CD14-positive monocyte (primary cell): ENCODE measurements at regions not wholly inside any gene's neighbourhood (a gene's known extent, or its start where the extent isn't known, plus 50 kb on each side); places are given as distances from the start of the nearest gene placed in this dataset.

Experiments
- DNase-seq, 3 donors: peaks; one replicate each; pipeline ENCODE4 v3.0.0-alpha.2; 2011 to 2022
- H2AFZ ChIP-seq: 2 replicates; pipeline ENCODE4 v1.6.0; 2012; ENCODE audit warnings: mild to moderate bottlenecking, low read depth, low read length, inconsistent platforms; ENCODE audit not compliant: insufficient read depth, poor library complexity, severe bottlenecking
- H3K27ac ChIP-seq, 2 donors: 1 replicate in 1 of 2; 2 replicates in 1 of 2; pipeline ENCODE4 v1.5.1; 2012 to 2013; ENCODE audit warnings: low read length in 2 of 2, control low read depth in 1 of 2, inconsistent platforms in 1 of 2, low read depth in 1 of 2, mild to moderate bottlenecking in 1 of 2
- H3K27me3 ChIP-seq, 2 donors: one replicate each; pipeline versions ENCODE4 v1.6.0 to v1.6.1; 2011 to 2013; ENCODE audit warnings: low read length in 2 of 2; ENCODE audit not compliant: control insufficient read depth in 2 of 2, insufficient read depth in 2 of 2
- H3K36me3 ChIP-seq, 2 donors: replicated peaks in 1 of 2; 1 replicate in 1 of 2; 2 replicates in 1 of 2; pipeline versions ENCODE4 v1.5.1 to v1.6.1; 2012 to 2013; ENCODE audit warnings: low read length in 2 of 2, control low read depth in 1 of 2, inconsistent platforms in 1 of 2, mild to moderate bottlenecking in 1 of 2; ENCODE audit not compliant: insufficient read depth in 2 of 2, control insufficient read depth in 1 of 2
- H3K4me1 ChIP-seq, 2 donors: 1 replicate in 1 of 2; 2 replicates in 1 of 2; pipeline versions ENCODE4 v1.5.1 to v1.6.1; 2012 to 2013; ENCODE audit warnings: low read length in 2 of 2, control low read depth in 1 of 2, inconsistent platforms in 1 of 2, mild to moderate bottlenecking in 1 of 2, moderate library complexity in 1 of 2; ENCODE audit not compliant: insufficient read depth in 2 of 2, control insufficient read depth in 1 of 2
- H3K4me2 ChIP-seq: replicated peaks from 2 replicates; pipeline ENCODE3; 2012; ENCODE audit warnings: low read length, moderate library complexity, mild to moderate bottlenecking; ENCODE audit not compliant: poor library complexity, severe bottlenecking; ENCODE audit errors: extremely low read depth
- H3K4me3 ChIP-seq, 3 experiments: fragments of 200-600 bp in 1 of 3; sonication (generic) in 1 of 3; replicated peaks in 1 of 3; 1 replicate in 2 of 3; 2 replicates in 1 of 3; pipeline ENCODE4 v1.5.1; 2011 to 2013; ENCODE audit warnings: low read length in 3 of 3, mild to moderate bottlenecking in 3 of 3, control low read depth in 2 of 3, low read depth in 2 of 3, inconsistent platforms in 1 of 3, moderate library complexity in 1 of 3
- H3K79me2 ChIP-seq: 2 replicates; pipeline ENCODE4 v1.6.0; 2012; ENCODE audit warnings: mild to moderate bottlenecking, control low read depth, inconsistent platforms, low read length, moderate library complexity; ENCODE audit not compliant: insufficient read depth
- H3K9ac ChIP-seq: 2 replicates; pipeline ENCODE4 v1.6.0; 2017; ENCODE audit warnings: low read length, mild to moderate bottlenecking; ENCODE audit not compliant: insufficient read depth, poor library complexity, severe bottlenecking
- H3K9me3 ChIP-seq, 2 donors: replicated peaks in 1 of 2; 1 replicate in 1 of 2; 2 replicates in 1 of 2; pipeline versions ENCODE4 v1.5.1 to v1.6.1; 2012 to 2013; ENCODE audit warnings: low read length in 2 of 2, control low read depth in 1 of 2; ENCODE audit not compliant: control insufficient read depth in 1 of 2, insufficient read depth in 1 of 2
- H4K20me1 ChIP-seq: 2 replicates; pipeline ENCODE4 v1.6.0; 2012; ENCODE audit warnings: mild to moderate bottlenecking, low read length, control low read depth, moderate library complexity; ENCODE audit not compliant: insufficient read depth
- H3K27ac Mint-ChIP-seq, 7 donors: one replicate each; pipeline ENCODE4 v1.8.0; 2020; ENCODE audit warnings: mild to moderate bottlenecking in 7 of 7, mixed read lengths in 7 of 7, moderate library complexity in 6 of 7, inconsistent platforms in 2 of 7
- H3K27me3 Mint-ChIP-seq, 3 donors: one replicate each; pipeline ENCODE4 v1.8.0; 2021 to 2022; ENCODE audit warnings: low read depth in 3 of 3, mild to moderate bottlenecking in 3 of 3, mixed read lengths in 3 of 3, moderate library complexity in 3 of 3, inconsistent platforms in 1 of 3
- H3K36me3 Mint-ChIP-seq, 2 donors: one replicate each; pipeline ENCODE4 v1.8.0; 2020; ENCODE audit warnings: mixed read lengths in 2 of 2, inconsistent platforms in 1 of 2, mild to moderate bottlenecking in 1 of 2
- H3K4me1 Mint-ChIP-seq: one replicate; pipeline ENCODE4 v1.8.0; 2020; ENCODE audit warnings: mild to moderate bottlenecking, mixed read lengths
- H3K4me3 Mint-ChIP-seq, 2 donors: one replicate each; pipeline ENCODE4 v1.8.0; 2020; ENCODE audit warnings: mild to moderate bottlenecking in 2 of 2, mixed read lengths in 2 of 2, moderate library complexity in 1 of 2
- H3K9me3 Mint-ChIP-seq, 7 donors: one replicate each; pipeline ENCODE4 v1.8.0; 2020 to 2022; ENCODE audit warnings: mixed read lengths in 7 of 7, mild to moderate bottlenecking in 6 of 7, moderate library complexity in 6 of 7, inconsistent platforms in 2 of 7
- CTCF ChIP-seq: fragments of 200-600 bp; IDR thresholded peaks from one replicate; pipeline ENCODE4 v1.8.0; 2022; ENCODE audit warnings: antibody characterized with exemption, mild to moderate bottlenecking
- WGBS: methylation state at CpG from one replicate; pipeline ENCODE4 v1.1.5; 2013; ENCODE audit warnings: missing lambda C conversion rate; ENCODE audit not compliant: insufficient coverage; 5-methylcytosine and 5-hydroxymethylcytosine counted together
- intact Hi-C, 2 donors: fragments of 100-400 bp; cut with micrococcal nuclease; formaldehyde crosslinking; loops; one replicate each; pipeline versions ENCODE4 v1.15.0 to v1.15.1; 2023

DNA sequence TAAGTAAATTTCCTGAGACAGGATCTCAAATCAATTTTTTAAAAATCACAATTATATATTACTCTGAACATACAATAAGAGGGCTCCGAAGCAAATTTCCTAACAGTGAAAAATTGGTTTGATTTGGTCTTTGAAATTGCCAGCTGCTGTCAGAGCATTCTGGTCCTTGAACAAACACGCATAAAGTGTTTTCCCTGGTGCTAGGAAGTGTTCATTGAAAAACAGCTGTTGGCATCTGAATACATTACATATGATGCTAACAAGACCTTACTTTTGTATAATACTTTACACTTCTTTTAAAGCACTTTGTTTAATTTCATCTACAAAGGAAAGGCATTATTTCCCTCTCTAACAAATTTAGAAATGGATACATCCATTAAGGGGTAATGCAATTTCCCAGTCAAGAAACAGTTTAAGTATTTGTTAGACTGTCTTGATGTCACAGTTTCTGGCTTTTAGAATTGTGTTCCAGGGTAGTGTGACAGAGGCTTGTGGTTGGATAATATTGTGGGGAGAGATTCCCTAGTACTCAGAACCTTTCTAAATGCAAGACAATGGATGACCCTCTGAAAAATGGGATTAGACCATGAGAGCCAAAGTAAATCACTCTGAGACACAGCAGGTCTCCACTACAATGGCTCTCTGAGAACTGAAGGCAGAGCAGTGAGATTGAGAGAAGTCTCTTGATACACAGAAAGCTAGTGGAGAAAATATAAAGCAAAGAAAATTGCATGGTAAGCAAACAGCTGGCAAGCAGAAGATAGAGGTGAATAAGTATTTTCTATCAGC is 299.0 kb downstream of the TRIB2 start:
- H3K27me3 ChIP-seq, result no peaks in the 10 kb centered on the region
- H3K27ac ChIP-seq, result no peak overlapping the region
- Mint-ChIP-seq H3K4me3 (no peak overlapping the region), H3K27me3 (peaks cover 0 to 2% (median 1%) of the 10 kb centered on the region in 3 donors), H3K9me3 (peaks cover 0 to 5% (median 0%) of the 10 kb centered on the region in 7 donors), H3K27ac (no peak overlapping the region), H3K4me1 (no peaks in the 10 kb centered on the region), H3K36me3 (no peaks in the 10 kb centered on the region)
- no peak for DNase-seq
- no peaks in the 10 kb centered on the region for H3K9me3 ChIP-seq
- H3K4me2 ChIP-seq, result no peak overlapping the region
- intact Hi-C loops, result no loop called here
- H3K79me2 ChIP-seq, result no peaks in the 10 kb centered on the region
- H3K9ac ChIP-seq, result no peak overlapping the region
- H2AFZ ChIP-seq, result no peak overlapping the region
- H4K20me1 ChIP-seq, result no peaks in the 10 kb centered on the region
- H3K4me1 ChIP-seq, result no peaks in the 10 kb centered on the region
- H3K36me3 ChIP-seq, result no peaks in the 10 kb centered on the region
- no peak overlapping the region for H3K4me3 ChIP-seq
- no peak for TF ChIP-seq CTCF
- WGBS, result no CpG with 5 or more reads among the region's 2 CpGs

DNA sequence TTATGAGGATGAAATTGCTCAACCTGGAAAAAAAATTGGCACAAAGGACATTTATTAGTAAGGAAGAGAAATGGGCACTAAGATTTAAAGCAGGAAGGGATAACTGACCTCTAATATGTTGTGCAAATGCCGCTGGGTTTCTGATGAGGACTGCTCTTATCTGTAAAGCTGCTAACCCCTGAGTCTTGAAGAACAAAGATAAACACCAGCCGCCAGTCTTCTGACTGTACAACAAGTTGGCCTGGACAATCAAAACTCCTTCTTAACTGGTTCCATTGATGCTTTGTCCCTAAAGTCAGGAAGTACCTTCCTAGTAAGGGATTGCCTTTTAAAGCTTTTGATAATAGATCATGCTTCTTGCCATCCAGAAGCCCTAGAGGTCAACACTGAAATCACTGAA is 301.8 kb downstream of the TRIB2 start:
- Histone ChIP-seq H3K4me1 (no peaks in the 10 kb centered on the region), H3K4me3 (no peak overlapping the region), H3K9me3 (no peaks in the 10 kb centered on the region), H3K36me3 (no peaks in the 10 kb centered on the region), H3K79me2 (no peaks in the 10 kb centered on the region), H3K4me2 (no peak overlapping the region), H3K9ac (no peak overlapping the region), H4K20me1 (no peaks in the 10 kb centered on the region), H3K27ac (no peak overlapping the region), H3K27me3 (no peaks in the 10 kb centered on the region), H2AFZ (no peak overlapping the region)
- no peaks in the 10 kb centered on the region for H3K36me3 Mint-ChIP-seq
- H3K27ac Mint-ChIP-seq, result no peak overlapping the region
- peaks cover under 1 to 2% (median 1%) of the 10 kb centered on the region in 3 donors for H3K27me3 Mint-ChIP-seq
- 93% methylated on average over 2 of the region's 2 CpGs for WGBS
- no peak overlapping the region for H3K4me3 Mint-ChIP-seq
- peaks cover 0 to 5% (median 0%) of the 10 kb centered on the region in 7 donors for H3K9me3 Mint-ChIP-seq
- no peaks in the 10 kb centered on the region for H3K4me1 Mint-ChIP-seq
- intact Hi-C loops, result no loop called here
- DNase-seq, result no peak
- no peak for TF ChIP-seq CTCF
